ENCODE measurements at regions not wholly inside any gene's neighbourhood (a gene's known extent, or its start where the extent isn't known, plus 50 kb on each side); places are given as distances from the start of the nearest gene placed in this dataset.

GRCh38 chr2:63695583-63695982 lies 106.8 kb downstream of the MDH1 start (continued):
- TF ChIP-seq ZNF331 (CRISPR knock-in tag; IDR thresholded peaks at IDR 0.05; ENCODE audit: low read depth): no peak
- TF ChIP-seq ETS1 (IDR thresholded peaks at IDR 0.05): no peak
- TF ChIP-seq, protein P1, sequence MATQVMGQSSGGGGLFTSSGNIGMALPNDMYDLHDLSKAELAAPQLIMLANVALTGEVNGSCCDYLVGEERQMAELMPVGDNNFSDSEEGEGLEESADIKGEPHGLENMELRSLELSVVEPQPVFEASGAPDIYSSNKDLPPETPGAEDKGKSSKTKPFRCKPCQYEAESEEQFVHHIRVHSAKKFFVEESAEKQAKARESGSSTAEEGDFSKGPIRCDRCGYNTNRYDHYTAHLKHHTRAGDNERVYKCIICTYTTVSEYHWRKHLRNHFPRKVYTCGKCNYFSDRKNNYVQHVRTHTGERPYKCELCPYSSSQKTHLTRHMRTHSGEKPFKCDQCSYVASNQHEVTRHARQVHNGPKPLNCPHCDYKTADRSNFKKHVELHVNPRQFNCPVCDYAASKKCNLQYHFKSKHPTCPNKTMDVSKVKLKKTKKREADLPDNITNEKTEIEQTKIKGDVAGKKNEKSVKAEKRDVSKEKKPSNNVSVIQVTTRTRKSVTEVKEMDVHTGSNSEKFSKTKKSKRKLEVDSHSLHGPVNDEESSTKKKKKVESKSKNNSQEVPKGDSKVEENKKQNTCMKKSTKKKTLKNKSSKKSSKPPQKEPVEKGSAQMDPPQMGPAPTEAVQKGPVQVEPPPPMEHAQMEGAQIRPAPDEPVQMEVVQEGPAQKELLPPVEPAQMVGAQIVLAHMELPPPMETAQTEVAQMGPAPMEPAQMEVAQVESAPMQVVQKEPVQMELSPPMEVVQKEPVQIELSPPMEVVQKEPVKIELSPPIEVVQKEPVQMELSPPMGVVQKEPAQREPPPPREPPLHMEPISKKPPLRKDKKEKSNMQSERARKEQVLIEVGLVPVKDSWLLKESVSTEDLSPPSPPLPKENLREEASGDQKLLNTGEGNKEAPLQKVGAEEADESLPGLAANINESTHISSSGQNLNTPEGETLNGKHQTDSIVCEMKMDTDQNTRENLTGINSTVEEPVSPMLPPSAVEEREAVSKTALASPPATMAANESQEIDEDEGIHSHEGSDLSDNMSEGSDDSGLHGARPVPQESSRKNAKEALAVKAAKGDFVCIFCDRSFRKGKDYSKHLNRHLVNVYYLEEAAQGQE (IDR thresholded peaks at IDR 0.05; ENCODE audit: unreplicated experiment): no peak
- no peak for TF ChIP-seq NANOG (IDR thresholded peaks at IDR 0.05; ENCODE audit: borderline replicate concordance)

DNA sequence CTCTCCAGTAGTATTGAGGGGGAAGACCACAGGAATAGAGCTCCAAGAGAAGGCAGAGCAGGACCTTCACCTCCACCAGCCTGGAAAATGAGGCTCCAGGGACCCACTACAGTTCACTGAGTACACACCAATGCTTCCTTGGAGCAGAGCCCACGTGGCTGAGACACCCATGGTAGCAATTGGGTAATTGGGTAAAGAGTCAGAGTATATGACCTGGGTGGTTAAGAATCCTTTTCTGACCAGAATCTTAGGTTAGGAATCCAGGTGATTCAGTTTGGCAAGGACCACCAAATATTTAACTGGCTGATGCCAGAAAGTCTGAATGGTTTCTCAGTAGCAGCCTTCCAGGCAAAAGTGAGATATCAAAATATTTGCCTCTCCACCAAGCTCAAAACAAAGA lies 107.7 kb downstream of the MDH1 start:
- no peak overlapping the region for H3K4me3 ChIP-seq
- no peaks in the 10 kb centered on the region for H3K27me3 ChIP-seq (ENCODE audit: insufficient read depth)
- Mint-ChIP-seq H3K4me1 (peaks cover 22% of the 10 kb centered on the region), H3K9me3 (no peaks in the 10 kb centered on the region; the same call in 2 of the 3 replicates), H3K27me3 (ENCODE audit: insufficient read depth, low read depth, poor library complexity) (no peaks in the 10 kb centered on the region), H3K36me3 (ENCODE audit: low read depth) (no peaks in the 10 kb centered on the region), H3K4me3 (no peak overlapping the region), H3K27ac (no peak overlapping the region)
- no peak for ATAC-seq
- H3K4me1 ChIP-seq (ENCODE audit: insufficient read depth): peaks cover 1% of the 10 kb centered on the region
- no peaks in the 10 kb centered on the region for H3K36me3 ChIP-seq (ENCODE audit: insufficient read depth)
- H2AFZ ChIP-seq: no peak overlapping the region
- DNase-seq (ENCODE audit: low spot score): no peak
- H4K20me1 ChIP-seq (replicated peaks; ENCODE audit: insufficient read depth): no peaks in the 10 kb centered on the region
- H3F3A ChIP-seq (replicated peaks; ENCODE audit: low read depth): no peaks in the 10 kb centered on the region
- no peak overlapping the region for H3K27ac ChIP-seq (ENCODE audit: low read depth)
- no peaks in the 10 kb centered on the region for H3K79me2 ChIP-seq (replicated peaks; ENCODE audit: insufficient read depth)
- H3K4me2 ChIP-seq: no peak overlapping the region
- no peaks in the 10 kb centered on the region for H3K9me2 ChIP-seq (ENCODE audit: insufficient read depth)
- no peak for TF ChIP-seq POLR2AphosphoS5 (IDR thresholded peaks at IDR 0.05; ENCODE audit: low read depth)
- no peak for TF ChIP-seq CREB1 (CRISPR knock-in tag; IDR thresholded peaks at IDR 0.05; ENCODE audit: low read depth)
- TF ChIP-seq ETS1 (IDR thresholded peaks at IDR 0.05): no peak
- TF ChIP-seq ZNF462 (CRISPR knock-in tag; IDR thresholded peaks at IDR 0.05): no peak
- no peak for TF ChIP-seq EZH2phosphoT487 (IDR thresholded peaks at IDR 0.05; ENCODE audit: unreplicated experiment)
- no peak for TF ChIP-seq STAT1 (IDR thresholded peaks at IDR 0.05; ENCODE audit: unreplicated experiment)
- no peak for TF ChIP-seq ZNF331 (CRISPR knock-in tag; IDR thresholded peaks at IDR 0.05; ENCODE audit: low read depth)
- no peak for TF ChIP-seq NANOG (IDR thresholded peaks at IDR 0.05; ENCODE audit: borderline replicate concordance)
- TF ChIP-seq ZNF114 (CRISPR knock-in tag; IDR thresholded peaks at IDR 0.05): no peak
- TF ChIP-seq EZH2 (IDR thresholded peaks at IDR 0.05; ENCODE audit: low read depth, unreplicated experiment): no peak

All from GM23338 (cell line).